H9 (cell line): ENCODE measurements at regions not wholly inside any gene's neighbourhood (a gene's known extent, or its start where the extent isn't known, plus 50 kb on each side); places are given as distances from the start of the nearest gene placed in this dataset.

Experiments
- DNase-seq: peaks from one replicate; pipeline ENCODE4 v3.0.0-alpha.2; 2017
- H2AFZ ChIP-seq: one replicate; pipeline ENCODE4 v1.6.1; 2013; ENCODE audit warnings: mild to moderate bottlenecking, low read length, control low read depth, moderate library complexity
- H2AK5ac ChIP-seq: 2 replicates; pipeline ENCODE4 v1.6.1; 2013; ENCODE audit warnings: low read length, control low read depth, mixed read lengths; ENCODE audit not compliant: insufficient read length
- H2BK120ac ChIP-seq: one replicate; pipeline ENCODE4 v1.6.1; 2013; ENCODE audit warnings: low read depth, mild to moderate bottlenecking, low read length, control low read depth, inconsistent platforms; ENCODE audit not compliant: poor library complexity, severe bottlenecking
- H2BK12ac ChIP-seq: 2 replicates; pipeline ENCODE4 v1.6.1; 2013; ENCODE audit warnings: low read length, control low read depth, mixed read lengths, low read depth; ENCODE audit not compliant: insufficient read length
- H2BK15ac ChIP-seq: 2 replicates; pipeline ENCODE4 v1.6.1; 2013; ENCODE audit warnings: low read depth, low read length, control low read depth
- H2BK20ac ChIP-seq: one replicate; pipeline ENCODE4 v1.6.1; 2013; ENCODE audit warnings: low read depth, mild to moderate bottlenecking, low read length, control low read depth, inconsistent platforms; ENCODE audit not compliant: poor library complexity, severe bottlenecking
- H2BK5ac ChIP-seq: 2 replicates; pipeline ENCODE4 v1.6.1; 2013; ENCODE audit warnings: low read length, control low read depth, mixed read lengths; ENCODE audit not compliant: insufficient read length
- H3K14ac ChIP-seq: 2 replicates; pipeline ENCODE4 v1.6.1; 2013; ENCODE audit warnings: low read length, control low read depth; ENCODE audit not compliant: insufficient read depth
- H3K18ac ChIP-seq: 2 replicates; pipeline ENCODE4 v1.6.1; 2013; ENCODE audit warnings: low read depth, mild to moderate bottlenecking, mixed read lengths, low read length, control low read depth; ENCODE audit not compliant: insufficient read length
- H3K23ac ChIP-seq: 2 replicates; pipeline ENCODE4 v1.6.1; 2013; ENCODE audit warnings: low read length, control low read depth, mixed read lengths, low read depth; ENCODE audit not compliant: insufficient read length
- H3K23me2 ChIP-seq: 2 replicates; pipeline ENCODE4 v1.6.1; 2013; ENCODE audit warnings: low read depth, mild to moderate bottlenecking, mixed read lengths, low read length, control low read depth; ENCODE audit not compliant: insufficient read length, poor library complexity, severe bottlenecking
- H3K27ac ChIP-seq: 2 replicates; pipeline ENCODE4 v1.5.1; 2013; ENCODE audit warnings: low read length, control low read depth, mixed read lengths, low read depth; ENCODE audit not compliant: insufficient read length
- H3K27me3 ChIP-seq: 2 replicates; pipeline ENCODE4 v1.6.1; 2013; ENCODE audit warnings: low read length, control low read depth, inconsistent platforms; ENCODE audit not compliant: insufficient read depth
- H3K4ac ChIP-seq: 2 replicates; pipeline ENCODE4 v1.6.1; 2013; ENCODE audit warnings: low read depth, mild to moderate bottlenecking, control low read depth, inconsistent platforms, low read length, moderate library complexity
- H3K4me1 ChIP-seq: 2 replicates; pipeline ENCODE4 v1.6.1; 2013; ENCODE audit warnings: low read length, control low read depth, inconsistent platforms; ENCODE audit not compliant: insufficient read depth
- H3K4me2 ChIP-seq: 2 replicates; pipeline ENCODE4 v1.6.1; 2013; ENCODE audit warnings: low read length, control low read depth, mixed read lengths; ENCODE audit not compliant: insufficient read length, insufficient read depth
- H3K56ac ChIP-seq: 2 replicates; pipeline ENCODE4 v1.6.1; 2013; ENCODE audit warnings: low read depth, mild to moderate bottlenecking, mixed read lengths, low read length, control low read depth; ENCODE audit not compliant: insufficient read length
- H3K79me1 ChIP-seq: 2 replicates; pipeline ENCODE4 v1.6.1; 2013; ENCODE audit warnings: low read depth, mild to moderate bottlenecking, moderate library complexity, low read length, control low read depth, inconsistent platforms; ENCODE audit not compliant: insufficient read depth, poor library complexity, severe bottlenecking
- H3K79me2 ChIP-seq: 2 replicates; pipeline ENCODE4 v1.6.1; 2013; ENCODE audit warnings: low read length, control low read depth, inconsistent platforms; ENCODE audit not compliant: insufficient read depth
- H3K9ac ChIP-seq: 2 replicates; pipeline ENCODE4 v1.6.1; 2013; ENCODE audit warnings: low read length, control low read depth, mixed read lengths; ENCODE audit not compliant: insufficient read length; ENCODE audit errors: extremely low read depth
- H3K9me3 ChIP-seq: one replicate; pipeline ENCODE4 v1.6.1; 2013; ENCODE audit warnings: low read depth, low read length, inconsistent platforms; ENCODE audit not compliant: control insufficient read depth
- H3T11ph ChIP-seq: one replicate; pipeline ENCODE4 v1.6.1; 2013; ENCODE audit warnings: mild to moderate bottlenecking, low read length, control low read depth, inconsistent platforms
- H4K20me1 ChIP-seq: one replicate; pipeline ENCODE4 v1.6.1; 2013; ENCODE audit not compliant: control insufficient read depth, insufficient read length, insufficient read depth
- H4K5ac ChIP-seq: 2 replicates; pipeline ENCODE4 v1.6.1; 2013; ENCODE audit warnings: low read depth, mild to moderate bottlenecking, mixed read lengths, low read length, control low read depth; ENCODE audit not compliant: insufficient read length
- H4K8ac ChIP-seq: replicated peaks from 2 replicates; pipeline ENCODE4 v1.6.1; 2013; ENCODE audit warnings: low read length, control low read depth, mixed read lengths, low read depth; ENCODE audit not compliant: insufficient read length
- H4K91ac ChIP-seq: 2 replicates; pipeline ENCODE4 v1.6.1; 2013; ENCODE audit warnings: low read depth, mild to moderate bottlenecking, moderate library complexity, mixed read lengths, low read length, control low read depth; ENCODE audit not compliant: insufficient read length
- H3K27ac Mint-ChIP-seq, 3 experiments: 2 replicates in 2 of 3; 3 replicates in 1 of 3; pipeline ENCODE4 v1.8.0; 2020 to 2021; ENCODE audit warnings: mixed read lengths in 3 of 3, mild to moderate bottlenecking in 1 of 3, moderate library complexity in 1 of 3
- H3K27me3 Mint-ChIP-seq: 2 replicates; pipeline ENCODE4 v1.8.0; 2021; ENCODE audit warnings: low read depth, mild to moderate bottlenecking, moderate library complexity, mixed read lengths
- H3K36me3 Mint-ChIP-seq, 3 experiments: 2 replicates in 2 of 3; 3 replicates in 1 of 3; pipeline ENCODE4 v1.8.0; 2020 to 2021; ENCODE audit warnings: low read depth in 3 of 3, mixed read lengths in 3 of 3; ENCODE audit not compliant: insufficient read depth in 1 of 3
- H3K4me1 Mint-ChIP-seq, 2 experiments: 2 replicates each; pipeline ENCODE4 v1.8.0; 2020; ENCODE audit warnings: mixed read lengths in 2 of 2
- H3K4me3 Mint-ChIP-seq, 2 experiments: 2 replicates in 1 of 2; 3 replicates in 1 of 2; pipeline ENCODE4 v1.8.0; 2020 to 2021; ENCODE audit warnings: mild to moderate bottlenecking in 2 of 2, mixed read lengths in 2 of 2, moderate library complexity in 1 of 2
- H3K9me3 Mint-ChIP-seq, 2 experiments: 2 replicates in 1 of 2; 3 replicates in 1 of 2; pipeline ENCODE4 v1.8.0; 2020; ENCODE audit warnings: mild to moderate bottlenecking in 2 of 2, mixed read lengths in 2 of 2, moderate library complexity in 1 of 2
- whole genome bisulfite sequencing: extraction: QIAGEN DNeasy Blood & Tissue Kit; methylation state at CpG from one replicate; pipeline ENCODE4 v1.1.7; 2013; ENCODE audit warnings: missing lambda C conversion rate, low lambda C conversion rate, mixed read lengths; ENCODE audit not compliant: insufficient read length; ENCODE audit errors: extremely low coverage; 5-methylcytosine and 5-hydroxymethylcytosine counted together
- TF ChIP-seq, protein P1 (sequence below): fragments of 200-600 bp; sonication (generic); conservative IDR thresholded peaks from 3 replicates; pipeline ENCODE4 v1.8.0; 2021; ENCODE audit warnings: antibody characterized with exemption, mild to moderate bottlenecking

DNA sequence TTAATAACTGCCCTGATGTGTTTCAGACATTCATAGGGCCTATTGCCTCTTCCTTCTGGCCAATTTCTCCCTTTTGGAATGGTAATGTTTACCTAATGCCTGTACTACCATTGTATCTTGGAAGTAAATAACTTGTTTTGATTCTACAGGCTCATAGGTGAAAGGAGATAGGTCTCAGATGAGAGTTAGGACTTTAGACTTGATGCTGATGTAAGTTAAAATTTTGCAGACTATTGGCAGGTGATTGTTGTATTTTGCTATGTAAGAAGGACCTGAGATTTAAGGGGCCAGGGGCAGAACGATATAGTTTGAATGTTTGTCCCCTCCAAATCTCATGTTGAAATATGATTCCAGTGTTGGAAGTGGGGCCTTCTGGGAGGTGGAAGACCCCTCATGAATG is 215.5 kb downstream of the SLC39A8 start:
- TF ChIP-seq, protein P1, sequence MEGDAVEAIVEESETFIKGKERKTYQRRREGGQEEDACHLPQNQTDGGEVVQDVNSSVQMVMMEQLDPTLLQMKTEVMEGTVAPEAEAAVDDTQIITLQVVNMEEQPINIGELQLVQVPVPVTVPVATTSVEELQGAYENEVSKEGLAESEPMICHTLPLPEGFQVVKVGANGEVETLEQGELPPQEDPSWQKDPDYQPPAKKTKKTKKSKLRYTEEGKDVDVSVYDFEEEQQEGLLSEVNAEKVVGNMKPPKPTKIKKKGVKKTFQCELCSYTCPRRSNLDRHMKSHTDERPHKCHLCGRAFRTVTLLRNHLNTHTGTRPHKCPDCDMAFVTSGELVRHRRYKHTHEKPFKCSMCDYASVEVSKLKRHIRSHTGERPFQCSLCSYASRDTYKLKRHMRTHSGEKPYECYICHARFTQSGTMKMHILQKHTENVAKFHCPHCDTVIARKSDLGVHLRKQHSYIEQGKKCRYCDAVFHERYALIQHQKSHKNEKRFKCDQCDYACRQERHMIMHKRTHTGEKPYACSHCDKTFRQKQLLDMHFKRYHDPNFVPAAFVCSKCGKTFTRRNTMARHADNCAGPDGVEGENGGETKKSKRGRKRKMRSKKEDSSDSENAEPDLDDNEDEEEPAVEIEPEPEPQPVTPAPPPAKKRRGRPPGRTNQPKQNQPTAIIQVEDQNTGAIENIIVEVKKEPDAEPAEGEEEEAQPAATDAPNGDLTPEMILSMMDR: no peak
- no peaks in the 10 kb centered on the region for H3K4me1 Mint-ChIP-seq
- no peaks in the 10 kb centered on the region for H3K27me3 ChIP-seq
- peaks cover 7 to 20% of the 10 kb centered on the region in 2 experiments; a peak in 3 of 5 replicates for H3K9me3 Mint-ChIP-seq
- H2BK20ac ChIP-seq: no peak overlapping the region
- no peak overlapping the region for H3K18ac ChIP-seq
- no peaks in the 10 kb centered on the region for H3K9me3 ChIP-seq
- no peak overlapping the region for H2BK12ac ChIP-seq
- H3K27ac ChIP-seq: no peak overlapping the region
- H3K4me3 Mint-ChIP-seq: no peak overlapping the region
- H3K79me2 ChIP-seq: no peaks in the 10 kb centered on the region
- no peaks in the 10 kb centered on the region for H3K27me3 Mint-ChIP-seq
- H4K91ac ChIP-seq: no peak overlapping the region
- no peak overlapping the region for H2BK120ac ChIP-seq
- no CpG with 5 or more reads among the region's 1 CpG for WGBS
- H4K8ac ChIP-seq: no peak overlapping the region
- H4K5ac ChIP-seq: no peak overlapping the region
- no peak overlapping the region for H3K23ac ChIP-seq
- H4K20me1 ChIP-seq: no peaks in the 10 kb centered on the region
- no peaks in the 10 kb centered on the region for H3K4me1 ChIP-seq
- DNase-seq: no peak
- no peak overlapping the region for H3T11ph ChIP-seq
- no peak overlapping the region for H3K14ac ChIP-seq
- H3K23me2 ChIP-seq: no peaks in the 10 kb centered on the region
- H3K27ac Mint-ChIP-seq: no peak overlapping the region
- no peak overlapping the region for H3K4me2 ChIP-seq
- H3K79me1 ChIP-seq: no peaks in the 10 kb centered on the region
- no peak overlapping the region for H2BK15ac ChIP-seq
- no peak overlapping the region for H3K9ac ChIP-seq
- H2AFZ ChIP-seq: no peak overlapping the region
- H3K56ac ChIP-seq: no peak overlapping the region
- H3K4ac ChIP-seq: no peak overlapping the region
- H2BK5ac ChIP-seq: no peak overlapping the region
- no peak overlapping the region for H2AK5ac ChIP-seq
- H3K36me3 Mint-ChIP-seq: peaks cover 0 to 5% (median 2%) of the 10 kb centered on the region in 3 experiments; a peak in 4 of 7 replicates
